ENCODE measurements at regions not wholly inside any gene's neighbourhood (a gene's known extent, or its start where the extent isn't known, plus 50 kb on each side); places are given as distances from the start of the nearest gene placed in this dataset.

GRCh38 chr18:56210520-56210919 lies 427.9 kb downstream of the TXNL1 start:
- DNase-seq: no peak

- DNase-seq: no peak
These were observed 430.4 kb downstream of the TXNL1 start for GRCh38 chr18:56207989-56208388.

- no peak for DNase-seq
These were observed 434.3 kb downstream of the TXNL1 start for GRCh38 chr18:56204052-56204451.

- DNase-seq: no peak
These were observed 435.7 kb downstream of the TXNL1 start for GRCh38 chr18:56202678-56203077.

GRCh38 chr18:56200381-56200911 lies 437.9 kb downstream of the TXNL1 start:
- no peak for DNase-seq

- no peak for DNase-seq
These were observed 438.6 kb downstream of the TXNL1 start for GRCh38 chr18:56199580-56200330.

- DNase-seq: no peak
These were observed 441.0 kb downstream of the TXNL1 start for GRCh38 chr18:56197241-56197859.

GRCh38 chr18:56196495-56197225 lies 441.7 kb downstream of the TXNL1 start:
- DNase-seq: no peak

- DNase-seq: no peak
These were observed 447.1 kb downstream of the TXNL1 start for GRCh38 chr18:56191334-56191733.

GRCh38 chr18:56189615-56190014 lies 448.8 kb downstream of the TXNL1 start:
- DNase-seq: no peak

GRCh38 chr18:56188529-56189275 lies 449.7 kb downstream of the TXNL1 start:
- no peak for DNase-seq

- DNase-seq: no peak
These were observed 452.1 kb downstream of the TXNL1 start for GRCh38 chr18:56186319-56186718.

GRCh38 chr18:56185126-56185525 lies 453.3 kb downstream of the TXNL1 start:
- no peak for DNase-seq

GRCh38 chr18:56176751-56177150 lies 461.6 kb downstream of the TXNL1 start:
- no peak for DNase-seq

- no peak for DNase-seq
These were observed 462.9 kb downstream of the TXNL1 start for GRCh38 chr18:56175330-56176001.

GRCh38 chr18:56173542-56174220 lies 464.7 kb downstream of the TXNL1 start:
- no peak for DNase-seq

- no peak for DNase-seq
These were observed 465.9 kb downstream of the TXNL1 start for GRCh38 chr18:56172527-56172926.

- DNase-seq: no peak
These were observed 466.5 kb downstream of the TXNL1 start for GRCh38 chr18:56171848-56172247.

GRCh38 chr18:56168049-56168781 lies 470.2 kb downstream of the TXNL1 start:
- no peak for DNase-seq

- no peak for DNase-seq
These were observed 471.0 kb downstream of the TXNL1 start for GRCh38 chr18:56167366-56167765.

- no peak for DNase-seq
These were observed 471.5 kb downstream of the TXNL1 start for GRCh38 chr18:56166914-56167313.

Data from SHP77 treated with DMSO at 0.1 percent for 48 hours (cell line).